Thyroid gland (tissue), 4 donors: ENCODE measurements at regions not wholly inside any gene's neighbourhood (a gene's known extent, or its start where the extent isn't known, plus 50 kb on each side); places are given as distances from the start of the nearest gene placed in this dataset.

Source experiments
- DNase-seq, 2 donors: peaks; one replicate each; pipeline ENCODE4 v3.0.0-alpha.2; 2019
- H3K27ac ChIP-seq, 3 donors: fragments of 200-600 bp; sonication (generic); 1 replicate in 2 of 3; 2 replicates in 1 of 3; pipeline ENCODE4 v1.5.1; 2016 to 2019; ENCODE audit warnings: mild to moderate bottlenecking in 1 of 3, moderate library complexity in 1 of 3
- H3K27me3 ChIP-seq: fragments of 200-600 bp; sonication (generic); one replicate; pipeline ENCODE4 v1.5.1; 2019
- H3K36me3 ChIP-seq, 2 donors: fragments of 200-600 bp; sonication (generic); one replicate each; pipeline ENCODE4 v1.5.1; 2016 to 2019
- H3K4me1 ChIP-seq, 2 donors: fragments of 200-600 bp; sonication (generic); one replicate each; pipeline ENCODE4 v1.5.1; 2017 to 2019
- H3K4me3 ChIP-seq, 3 donors: fragments of 200-600 bp; sonication (generic); replicated peaks in 1 of 3; 1 replicate in 2 of 3; 2 replicates in 1 of 3; pipeline ENCODE4 v1.5.1; 2016; ENCODE audit warnings: mild to moderate bottlenecking in 1 of 3
- H3K9me3 ChIP-seq: fragments of 200-600 bp; sonication (generic); one replicate; pipeline ENCODE4 v1.5.1; 2017
- POLR2A ChIP-seq, 2 donors: fragments of 450-650 bp; IDR thresholded peaks; one replicate each; pipeline ENCODE4 v1.6.1; 2017; ENCODE audit warnings: antibody characterized with exemption in 2 of 2, mild to moderate bottlenecking in 2 of 2, moderate library complexity in 1 of 2
- WGBS, 2 donors: methylation state at CpG; one replicate each; pipeline ENCODE4 v1.1.5; 2017; 5-methylcytosine and 5-hydroxymethylcytosine counted together
- intact Hi-C: fragments of 100-400 bp; cut with DNase I; formaldehyde crosslinking; loops from one replicate; pipeline ENCODE4 v1.15.1; 2023
- TF ChIP-seq, protein P1 (sequence below), 6 experiments: fragments of 200-600 bp in 3 of 6; fragments of 450-650 bp in 3 of 6; sonication (generic) in 3 of 6; IDR thresholded peaks; one replicate each; pipeline ENCODE4 v1.5.1; 2016 to 2019; ENCODE audit warnings: antibody characterized with exemption in 6 of 6, mild to moderate bottlenecking in 2 of 6, inconsistent platforms in 1 of 6, moderate library complexity in 1 of 6

DNA sequence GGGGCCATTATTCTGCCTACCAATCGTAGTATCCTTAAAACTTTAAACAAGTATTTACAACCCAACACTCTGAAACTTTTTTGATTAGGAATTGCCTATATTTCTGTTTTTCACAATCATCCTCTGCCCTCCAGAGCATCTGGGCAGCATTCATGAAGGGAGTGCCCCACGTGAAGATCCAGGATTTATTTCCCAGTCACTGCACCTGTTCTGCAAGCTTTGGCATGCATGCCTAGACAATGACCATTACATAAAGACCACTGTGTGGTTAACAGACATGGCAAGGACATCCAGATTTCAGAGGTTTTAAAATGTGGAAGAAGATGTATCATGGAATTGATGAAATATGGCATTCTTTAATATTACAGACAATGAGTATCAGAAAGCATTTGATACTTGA, 1083.8 kb downstream of the TBC1D22A start:
- intact Hi-C loops: no loop called here
- Histone ChIP-seq H3K9me3 (no peaks in the 10 kb centered on the region), H3K4me1 (no peaks in the 10 kb centered on the region), H3K4me3 (no peak overlapping the region), H3K36me3 (no peaks in the 10 kb centered on the region), H3K27me3 (no peaks in the 10 kb centered on the region), H3K27ac (no peak overlapping the region)
- no peak for DNase-seq
- 73 to 76% methylated on average over 2 of the region's 2 CpGs for WGBS, 2 donors
- TF ChIP-seq, protein P1, sequence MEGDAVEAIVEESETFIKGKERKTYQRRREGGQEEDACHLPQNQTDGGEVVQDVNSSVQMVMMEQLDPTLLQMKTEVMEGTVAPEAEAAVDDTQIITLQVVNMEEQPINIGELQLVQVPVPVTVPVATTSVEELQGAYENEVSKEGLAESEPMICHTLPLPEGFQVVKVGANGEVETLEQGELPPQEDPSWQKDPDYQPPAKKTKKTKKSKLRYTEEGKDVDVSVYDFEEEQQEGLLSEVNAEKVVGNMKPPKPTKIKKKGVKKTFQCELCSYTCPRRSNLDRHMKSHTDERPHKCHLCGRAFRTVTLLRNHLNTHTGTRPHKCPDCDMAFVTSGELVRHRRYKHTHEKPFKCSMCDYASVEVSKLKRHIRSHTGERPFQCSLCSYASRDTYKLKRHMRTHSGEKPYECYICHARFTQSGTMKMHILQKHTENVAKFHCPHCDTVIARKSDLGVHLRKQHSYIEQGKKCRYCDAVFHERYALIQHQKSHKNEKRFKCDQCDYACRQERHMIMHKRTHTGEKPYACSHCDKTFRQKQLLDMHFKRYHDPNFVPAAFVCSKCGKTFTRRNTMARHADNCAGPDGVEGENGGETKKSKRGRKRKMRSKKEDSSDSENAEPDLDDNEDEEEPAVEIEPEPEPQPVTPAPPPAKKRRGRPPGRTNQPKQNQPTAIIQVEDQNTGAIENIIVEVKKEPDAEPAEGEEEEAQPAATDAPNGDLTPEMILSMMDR (IDR thresholded peaks at IDR 0.05): no peak
- no peak for TF ChIP-seq POLR2A (IDR thresholded peaks at IDR 0.05)

DNA sequence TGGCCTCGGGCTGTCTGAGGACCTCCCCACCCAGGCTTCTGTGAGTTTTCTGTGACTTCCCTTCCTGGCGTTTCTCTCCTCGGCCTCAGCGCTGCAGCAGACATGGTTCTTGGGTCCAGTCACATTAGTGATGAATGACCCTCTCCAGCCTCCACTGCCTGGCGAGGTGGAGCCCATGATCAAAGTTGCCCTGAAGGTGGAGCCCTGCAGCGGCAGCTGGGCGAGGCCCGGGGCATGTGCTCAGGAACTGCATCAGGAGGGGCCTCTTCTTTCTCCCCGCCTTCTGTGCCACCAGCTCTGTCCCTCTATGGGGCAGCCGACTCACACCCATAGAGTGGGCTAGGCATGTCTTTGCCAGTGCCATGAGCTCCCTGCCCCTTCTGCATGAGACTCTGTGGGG, 1079.7 kb downstream of the TBC1D22A start:
- no peaks in the 10 kb centered on the region for H3K36me3 ChIP-seq
- H3K4me1 ChIP-seq: no peaks in the 10 kb centered on the region
- H3K27ac ChIP-seq: no peak overlapping the region
- TF ChIP-seq POLR2A (IDR thresholded peaks at IDR 0.05): no peak
- TF ChIP-seq, protein P1 (IDR thresholded peaks at IDR 0.05): no peak
- no peak overlapping the region for H3K4me3 ChIP-seq
- no peaks in the 10 kb centered on the region for H3K9me3 ChIP-seq
- intact Hi-C loops: no loop called here
- DNase-seq: no peak
- no peaks in the 10 kb centered on the region for H3K27me3 ChIP-seq
- WGBS, 2 donors: 71 to 73% methylated on average over 5 to 10 of the region's 10 CpGs

DNA sequence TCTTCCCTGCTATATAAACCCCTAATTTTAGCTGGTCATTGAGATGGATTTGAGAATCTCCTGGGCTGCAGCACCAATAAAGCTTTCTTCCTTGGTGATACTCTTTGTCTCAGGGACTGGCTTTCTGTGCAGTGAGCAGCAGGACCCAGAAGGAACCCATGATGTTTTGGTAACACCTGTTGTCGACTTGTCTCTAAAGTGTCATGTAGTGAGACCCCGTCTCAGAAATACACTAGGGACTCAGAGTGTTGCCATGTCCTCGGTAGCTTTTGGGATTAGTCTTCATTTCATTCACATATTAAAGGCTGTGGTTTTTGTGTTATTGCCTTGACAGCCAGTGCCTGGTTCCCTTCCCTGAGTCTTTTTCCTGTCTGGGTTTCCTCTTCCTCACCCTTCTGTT, 1078.7 kb downstream of the TBC1D22A start:
- no peaks in the 10 kb centered on the region for H3K9me3 ChIP-seq
- H3K27ac ChIP-seq: no peak overlapping the region
- TF ChIP-seq POLR2A (IDR thresholded peaks at IDR 0.05): no peak
- TF ChIP-seq, protein P1 (IDR thresholded peaks at IDR 0.05): no peak
- H3K27me3 ChIP-seq: no peaks in the 10 kb centered on the region
- intact Hi-C loops: no loop called here
- no peaks in the 10 kb centered on the region for H3K4me1 ChIP-seq
- no peaks in the 10 kb centered on the region for H3K36me3 ChIP-seq
- no peak overlapping the region for H3K4me3 ChIP-seq
- no peak for DNase-seq
- 48 to 54% methylated on average over 3 of the region's 3 CpGs for WGBS, 2 donors

- H3K4me1 ChIP-seq: no peaks in the 10 kb centered on the region
- intact Hi-C loops: no loop called here
- H3K4me3 ChIP-seq: no peak overlapping the region
- DNase-seq: no peak
- 80 to 87% methylated on average over 13 of the region's 13 CpGs for WGBS, 2 donors
- no peaks in the 10 kb centered on the region for H3K36me3 ChIP-seq
- H3K27ac ChIP-seq: no peak overlapping the region
- H3K9me3 ChIP-seq: no peaks in the 10 kb centered on the region
- TF ChIP-seq, protein P1 (IDR thresholded peaks at IDR 0.05): no peak
- no peak for TF ChIP-seq POLR2A (IDR thresholded peaks at IDR 0.05)
- H3K27me3 ChIP-seq: no peaks in the 10 kb centered on the region
Observed at GRCh38 chr22:47839595-47840227, 1077.3 kb downstream of the TBC1D22A start.

DNA sequence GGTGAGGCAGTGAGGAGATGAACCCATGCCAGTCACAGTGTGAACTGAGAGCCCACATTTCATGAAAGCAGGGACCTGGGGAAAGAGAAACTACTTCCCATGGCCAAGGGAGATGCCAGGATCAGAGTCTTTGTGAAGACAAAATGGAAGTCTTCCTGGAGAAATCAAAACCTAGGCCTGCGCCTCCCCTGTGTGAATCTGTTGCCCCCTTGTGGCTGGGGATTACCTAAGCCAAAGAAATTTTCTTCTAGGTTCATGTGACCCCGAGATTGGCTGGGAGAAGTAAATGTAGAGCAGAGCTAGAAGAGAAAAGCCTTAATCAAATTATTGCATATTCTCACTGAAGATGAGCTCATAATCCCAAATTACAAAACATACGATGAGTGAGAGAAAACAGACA, 1075.3 kb downstream of the TBC1D22A start:
- Histone ChIP-seq H3K36me3 (no peaks in the 10 kb centered on the region), H3K27ac (no peak overlapping the region), H3K9me3 (no peaks in the 10 kb centered on the region), H3K4me1 (no peaks in the 10 kb centered on the region), H3K27me3 (no peaks in the 10 kb centered on the region), H3K4me3 (no peak overlapping the region)
- 68 to 75% methylated on average over 3 of the region's 3 CpGs for WGBS, 2 donors
- no peak for DNase-seq
- intact Hi-C loops: no loop called here
- TF ChIP-seq, protein P1 (IDR thresholded peaks at IDR 0.05): no peak
- no peak for TF ChIP-seq POLR2A (IDR thresholded peaks at IDR 0.05)
